ENCODE measurements at regions not wholly inside any gene's neighbourhood (a gene's known extent, or its start where the extent isn't known, plus 50 kb on each side); places are given as distances from the start of the nearest gene placed in this dataset.

- TF ChIP-seq SPI1 (IDR thresholded peaks at IDR 0.05; ENCODE audit: borderline replicate concordance, low read depth) (no peak), GABPA (IDR thresholded peaks at IDR 0.05; ENCODE audit: low read depth) (no peak), REST (IDR thresholded peaks at IDR 0.05; ENCODE audit: insufficient replicate concordance, low read depth) (no peak), CTCF (IDR thresholded peaks at IDR 0.05; ENCODE audit: insufficient read depth, low read length) (no peak)
- peaks cover 4% of the 10 kb centered on the region for H3K27me3 ChIP-seq (ENCODE audit: insufficient read depth, poor library complexity, severe bottlenecking)
- DNase-seq (ENCODE audit: low read depth in 1 of 2, low spot score in 1 of 2), result no peak
- H3K4me3 ChIP-seq (replicated peaks; ENCODE audit: insufficient read depth, low read length), result no peak overlapping the region
- H3K27ac ChIP-seq (replicated peaks), result no peak overlapping the region
These were observed 129.4 kb downstream of the AKAP11 start for GRCh38 chr13:42401376-42401775.

GRCh38 chr13:42405665-42406390 lies 133.9 kb downstream of the AKAP11 start:
- DNase-seq (ENCODE audit: low read depth in 1 of 2, low spot score in 1 of 2), result no peak
- H3K4me3 ChIP-seq (replicated peaks; ENCODE audit: insufficient read depth, low read length), result no peak overlapping the region
- no peak for TF ChIP-seq POLR2AphosphoS5 (IDR thresholded peaks at IDR 0.05; ENCODE audit: low read depth)
- TF ChIP-seq CTCF (IDR thresholded peaks at IDR 0.05; ENCODE audit: insufficient read depth, low read length), result no peak
- TF ChIP-seq SPI1 (IDR thresholded peaks at IDR 0.05; ENCODE audit: borderline replicate concordance, low read depth), result no peak
- TF ChIP-seq REST (IDR thresholded peaks at IDR 0.05; ENCODE audit: insufficient replicate concordance, low read depth), result no peak
- no peak for TF ChIP-seq GABPA (IDR thresholded peaks at IDR 0.05; ENCODE audit: low read depth)
- H3K27ac ChIP-seq (replicated peaks), result no peak overlapping the region
- peaks cover 9% of the 10 kb centered on the region for H3K27me3 ChIP-seq (ENCODE audit: insufficient read depth, poor library complexity, severe bottlenecking)

GRCh38 chr13:42409075-42409474 lies 137.1 kb downstream of the AKAP11 start:
- TF ChIP-seq REST (IDR thresholded peaks at IDR 0.05; ENCODE audit: insufficient replicate concordance, low read depth) (no peak), CTCF (IDR thresholded peaks at IDR 0.05; ENCODE audit: insufficient read depth, low read length) (no peak), SPI1 (IDR thresholded peaks at IDR 0.05; ENCODE audit: borderline replicate concordance, low read depth) (no peak), GABPA (IDR thresholded peaks at IDR 0.05; ENCODE audit: low read depth) (no peak), POLR2AphosphoS5 (IDR thresholded peaks at IDR 0.05; ENCODE audit: low read depth) (no peak)
- DNase-seq (ENCODE audit: low read depth in 1 of 2, low spot score in 1 of 2), result no peak
- Histone ChIP-seq H3K27ac (replicated peaks) (no peak overlapping the region), H3K27me3 (ENCODE audit: insufficient read depth, poor library complexity, severe bottlenecking) (peaks cover 6% of the 10 kb centered on the region), H3K4me3 (replicated peaks; ENCODE audit: insufficient read depth, low read length) (no peak overlapping the region)

Data from HL-60 (cell line).